ENCODE measurements at regions not wholly inside any gene's neighbourhood (a gene's known extent, or its start where the extent isn't known, plus 50 kb on each side); places are given as distances from the start of the nearest gene placed in this dataset.

GRCh38 chr2:59395119-59395518 lies 1154.0 kb upstream of the FANCL start:
- no peaks in the 10 kb centered on the region for H3K36me3 Mint-ChIP-seq (ENCODE audit: low read depth)
- no peaks in the 10 kb centered on the region for H3K27me3 ChIP-seq (ENCODE audit: control insufficient read depth in 1 of 2, insufficient read depth in 2 of 2, low read length in 2 of 2)
- H3K27ac Mint-ChIP-seq, result no peak overlapping the region
- peaks cover 3 to 7% of the 10 kb centered on the region in 2 experiments for H3K9me3 ChIP-seq (ENCODE audit: control insufficient read depth in 1 of 2, insufficient read depth in 1 of 2, low read length in 2 of 2)
- ChIA-PET CTCF (no interaction called here), POLR2A (no interaction called here)
- H3K36me3 ChIP-seq (ENCODE audit: insufficient read depth, low read length), result no peaks in the 10 kb centered on the region
- intact Hi-C loops (cut with DNase I, micrococcal nuclease), result no loop called here
- H3K4me3 ChIP-seq (ENCODE audit: low read length), result no peak overlapping the region
- TF ChIP-seq CTCF (IDR thresholded peaks at IDR 0.05), result no peak
- no peaks in the 10 kb centered on the region for H3K9me3 Mint-ChIP-seq
- no peak for ATAC-seq (ENCODE audit: poor library complexity)
- H3K27ac ChIP-seq (ENCODE audit: low read depth in 1 of 2, low read length in 2 of 2), result no peak overlapping the region
- no peaks in the 10 kb centered on the region for H3K4me1 ChIP-seq (ENCODE audit: insufficient read depth, low read length)
- no peak for DNase-seq
- H3K4me3 Mint-ChIP-seq, result no peak overlapping the region
- no peaks in the 10 kb centered on the region for H3K27me3 Mint-ChIP-seq
- no peaks in the 10 kb centered on the region for H3K4me1 Mint-ChIP-seq (ENCODE audit: low read depth)

DNA sequence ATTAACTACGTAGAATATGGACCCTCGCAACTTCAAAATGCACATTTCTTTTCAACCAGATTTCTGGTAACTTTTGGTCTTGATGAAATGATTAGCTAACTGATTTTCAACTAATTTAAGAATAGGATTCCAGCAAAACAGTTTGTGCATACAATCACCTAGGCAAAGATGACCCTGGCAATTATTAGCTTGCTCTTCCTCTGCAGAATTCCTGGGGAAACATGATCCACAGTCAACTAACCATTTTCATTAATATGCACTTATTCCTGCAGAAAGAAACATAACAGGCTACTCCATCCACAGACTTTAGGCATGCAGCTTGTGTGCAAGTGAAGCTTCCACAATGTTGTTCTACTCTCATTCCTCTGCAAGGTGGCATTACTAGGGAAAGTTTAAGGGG lies 1150.8 kb upstream of the FANCL start:
- no peak for TF ChIP-seq CTCF (IDR thresholded peaks at IDR 0.05)
- H3K27ac Mint-ChIP-seq, result no peak overlapping the region
- CTCF ChIA-PET, result interaction anchor here (1.4 kb wide), 1 partner anchor 10 kb away, joined by 4 read pairs; no protein-coding TSS in a partner anchor
- H3K36me3 Mint-ChIP-seq (ENCODE audit: low read depth), result no peaks in the 10 kb centered on the region
- H3K4me1 ChIP-seq (ENCODE audit: insufficient read depth, low read length), result no peaks in the 10 kb centered on the region
- H3K4me3 ChIP-seq (ENCODE audit: low read length), result no peak overlapping the region
- H3K27ac ChIP-seq (ENCODE audit: low read depth in 1 of 2, low read length in 2 of 2), result no peak overlapping the region
- H3K27me3 ChIP-seq (ENCODE audit: control insufficient read depth in 1 of 2, insufficient read depth in 2 of 2, low read length in 2 of 2), result no peaks in the 10 kb centered on the region
- POLR2A ChIA-PET, result no interaction called here
- no peak overlapping the region for H3K4me3 Mint-ChIP-seq
- no peaks in the 10 kb centered on the region for H3K9me3 Mint-ChIP-seq
- H3K9me3 ChIP-seq (ENCODE audit: control insufficient read depth in 1 of 2, insufficient read depth in 1 of 2, low read length in 2 of 2), result peaks cover 0 to 3% of the 10 kb centered on the region in 2 experiments
- no peaks in the 10 kb centered on the region for H3K36me3 ChIP-seq (ENCODE audit: insufficient read depth, low read length)
- H3K4me1 Mint-ChIP-seq (ENCODE audit: low read depth), result no peaks in the 10 kb centered on the region
- intact Hi-C loops (cut with DNase I, micrococcal nuclease), result no loop called here
- H3K27me3 Mint-ChIP-seq, result no peaks in the 10 kb centered on the region
- ATAC-seq (ENCODE audit: poor library complexity), result no peak
- DNase-seq, result no peak

DNA sequence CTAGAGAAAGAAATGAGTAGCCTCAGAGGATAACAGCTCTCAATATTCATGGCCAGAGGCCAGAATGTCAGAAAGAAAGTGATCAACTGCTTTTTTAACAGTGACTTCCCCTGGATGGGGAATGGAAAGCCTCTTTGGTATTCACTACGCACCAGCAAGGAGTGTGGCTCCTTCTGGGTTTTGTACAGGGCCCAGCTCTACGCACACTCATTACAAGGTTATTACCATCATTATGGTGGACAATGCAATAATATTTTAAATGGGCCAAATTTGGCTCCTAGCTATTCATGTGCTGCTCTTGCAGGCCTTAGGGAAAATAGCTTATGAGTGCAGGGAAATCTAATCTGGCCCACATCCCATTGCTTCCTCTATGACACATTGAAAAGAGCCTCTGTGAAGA lies 1149.5 kb upstream of the FANCL start:
- H3K27me3 ChIP-seq (ENCODE audit: control insufficient read depth in 1 of 2, insufficient read depth in 2 of 2, low read length in 2 of 2), result no peaks in the 10 kb centered on the region
- peaks cover 0 to 6% of the 10 kb centered on the region in 2 experiments for H3K9me3 ChIP-seq (ENCODE audit: control insufficient read depth in 1 of 2, insufficient read depth in 1 of 2, low read length in 2 of 2)
- no peak overlapping the region for H3K27ac ChIP-seq (ENCODE audit: low read depth in 1 of 2, low read length in 2 of 2)
- DNase-seq (no peak), ATAC-seq (ENCODE audit: poor library complexity) (no peak)
- ChIA-PET POLR2A (interaction anchor here (0.6 kb wide), 1 partner anchor 48 kb away, joined by 3 read pairs; no protein-coding TSS in a partner anchor), CTCF (no interaction called here)
- intact Hi-C loops (cut with DNase I, micrococcal nuclease), result no loop called here
- Mint-ChIP-seq H3K4me1 (ENCODE audit: low read depth) (no peaks in the 10 kb centered on the region), H3K9me3 (no peaks in the 10 kb centered on the region), H3K4me3 (no peak overlapping the region), H3K27me3 (no peaks in the 10 kb centered on the region), H3K36me3 (ENCODE audit: low read depth) (no peaks in the 10 kb centered on the region), H3K27ac (no peak overlapping the region)
- no peaks in the 10 kb centered on the region for H3K4me1 ChIP-seq (ENCODE audit: insufficient read depth, low read length)
- TF ChIP-seq CTCF (IDR thresholded peaks at IDR 0.05), result no peak
- H3K36me3 ChIP-seq (ENCODE audit: insufficient read depth, low read length), result no peaks in the 10 kb centered on the region
- H3K4me3 ChIP-seq (ENCODE audit: low read length), result no peak overlapping the region

Measured in CD4-positive, alpha-beta T cell (primary cell).